B cell (primary cell): ENCODE measurements at regions not wholly inside any gene's neighbourhood (a gene's known extent, or its start where the extent isn't known, plus 50 kb on each side); places are given as distances from the start of the nearest gene placed in this dataset.

ENCODE experiments used
- EZH2 ChIP-seq: IDR thresholded peaks from 2 replicates; pipeline ENCODE4 v1.6.1; 2012; ENCODE audit warnings: borderline replicate concordance, low read depth, mild to moderate bottlenecking, moderate library complexity, low read length; ENCODE audit not compliant: insufficient read depth, poor library complexity, severe bottlenecking
- TF ChIP-seq, protein P1 (sequence below): fragments of 200-600 bp; IDR thresholded peaks from one replicate; pipeline ENCODE4 v1.8.0; 2022; ENCODE audit warnings: antibody characterized with exemption, mild to moderate bottlenecking

DNA sequence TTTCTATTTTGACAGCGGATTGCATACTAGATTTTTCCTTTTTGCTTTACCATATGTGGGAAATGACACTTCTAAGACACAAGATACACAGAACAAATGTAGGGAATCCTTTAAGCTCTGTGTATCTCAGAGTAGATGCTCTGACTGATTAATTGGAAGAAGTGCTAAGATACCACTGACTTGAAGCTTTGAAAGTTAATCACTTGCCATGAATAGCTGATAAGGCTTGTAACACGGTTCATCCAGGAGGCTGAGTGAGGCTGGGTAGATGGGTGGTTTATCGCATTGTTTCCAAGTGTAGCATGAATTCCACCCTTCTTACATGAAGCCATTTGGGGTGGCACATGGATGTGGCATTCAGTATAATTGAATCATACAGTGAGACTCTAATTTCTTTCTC, 654.1 kb upstream of the RBFOX1 start:
- TF ChIP-seq, protein P1, sequence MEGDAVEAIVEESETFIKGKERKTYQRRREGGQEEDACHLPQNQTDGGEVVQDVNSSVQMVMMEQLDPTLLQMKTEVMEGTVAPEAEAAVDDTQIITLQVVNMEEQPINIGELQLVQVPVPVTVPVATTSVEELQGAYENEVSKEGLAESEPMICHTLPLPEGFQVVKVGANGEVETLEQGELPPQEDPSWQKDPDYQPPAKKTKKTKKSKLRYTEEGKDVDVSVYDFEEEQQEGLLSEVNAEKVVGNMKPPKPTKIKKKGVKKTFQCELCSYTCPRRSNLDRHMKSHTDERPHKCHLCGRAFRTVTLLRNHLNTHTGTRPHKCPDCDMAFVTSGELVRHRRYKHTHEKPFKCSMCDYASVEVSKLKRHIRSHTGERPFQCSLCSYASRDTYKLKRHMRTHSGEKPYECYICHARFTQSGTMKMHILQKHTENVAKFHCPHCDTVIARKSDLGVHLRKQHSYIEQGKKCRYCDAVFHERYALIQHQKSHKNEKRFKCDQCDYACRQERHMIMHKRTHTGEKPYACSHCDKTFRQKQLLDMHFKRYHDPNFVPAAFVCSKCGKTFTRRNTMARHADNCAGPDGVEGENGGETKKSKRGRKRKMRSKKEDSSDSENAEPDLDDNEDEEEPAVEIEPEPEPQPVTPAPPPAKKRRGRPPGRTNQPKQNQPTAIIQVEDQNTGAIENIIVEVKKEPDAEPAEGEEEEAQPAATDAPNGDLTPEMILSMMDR: no peak
- TF ChIP-seq EZH2: no peak
